ENCODE measurements at regions not wholly inside any gene's neighbourhood (a gene's known extent, or its start where the extent isn't known, plus 50 kb on each side); places are given as distances from the start of the nearest gene placed in this dataset.
"Not testable (repeated sequence)": the region's sequence is repeated elsewhere in the genome, so short reads cannot be mapped to it uniquely, and the experiment has no call there.

- H3K36me3 ChIP-seq (ENCODE audit: insufficient read depth, low read length); H3K4me3 Mint-ChIP-seq; H3K27me3 Mint-ChIP-seq; H3K27ac ChIP-seq (ENCODE audit: low read depth, low read length); H3K9me3 Mint-ChIP-seq; DNase-seq; H3K4me1 ChIP-seq (ENCODE audit: insufficient read depth, low read length); H3K36me3 Mint-ChIP-seq; H3K27ac Mint-ChIP-seq; CTCF ChIA-PET (ENCODE audit: partially characterized antibody); POLR2A ChIA-PET (ENCODE audit: partially characterized antibody); H3K4me3 ChIP-seq (ENCODE audit: low read length in 2 of 2); H3K9me3 ChIP-seq (ENCODE audit: control insufficient read depth in 1 of 2, low read length in 2 of 2); H3K27me3 ChIP-seq (ENCODE audit: insufficient read depth, low read length); intact Hi-C loops (cut with micrococcal nuclease): not testable (repeated sequence)
- H3K4me1 Mint-ChIP-seq: peaks cover 0 to 18% (median 5%) of the 10 kb centered on the region in 4 donors
These were observed 308.2 kb upstream of the PLGLB2 start for GRCh38 chr2:87439617-87440204.

- H3K36me3 Mint-ChIP-seq; H3K27me3 Mint-ChIP-seq; H3K27me3 ChIP-seq (ENCODE audit: insufficient read depth, low read length); H3K4me3 ChIP-seq (ENCODE audit: low read length in 2 of 2); H3K36me3 ChIP-seq (ENCODE audit: insufficient read depth, low read length); H3K4me1 ChIP-seq (ENCODE audit: insufficient read depth, low read length); POLR2A ChIA-PET (ENCODE audit: partially characterized antibody); H3K9me3 ChIP-seq (ENCODE audit: control insufficient read depth in 1 of 2, low read length in 2 of 2); intact Hi-C loops (cut with micrococcal nuclease); DNase-seq; H3K27ac Mint-ChIP-seq; H3K27ac ChIP-seq (ENCODE audit: low read depth, low read length); H3K9me3 Mint-ChIP-seq; CTCF ChIA-PET (ENCODE audit: partially characterized antibody): not testable (repeated sequence)
- Mint-ChIP-seq H3K4me3 (peak overlapping the region in 1 of 8 donors; percentile 34), H3K4me1 (peaks cover 0 to 21% (median 7%) of the 10 kb centered on the region in 4 donors)
These were observed 307.2 kb upstream of the PLGLB2 start for GRCh38 chr2:87440650-87441049.

GRCh38 chr2:87441375-87441774 lies 306.5 kb upstream of the PLGLB2 start:
- H3K9me3 Mint-ChIP-seq; H3K27me3 Mint-ChIP-seq; H3K27ac Mint-ChIP-seq; DNase-seq; H3K4me3 ChIP-seq (ENCODE audit: low read length in 2 of 2); H3K27me3 ChIP-seq (ENCODE audit: insufficient read depth, low read length); POLR2A ChIA-PET (ENCODE audit: partially characterized antibody); H3K9me3 ChIP-seq (ENCODE audit: control insufficient read depth in 1 of 2, low read length in 2 of 2); CTCF ChIA-PET (ENCODE audit: partially characterized antibody); H3K36me3 Mint-ChIP-seq; H3K4me1 ChIP-seq (ENCODE audit: insufficient read depth, low read length); intact Hi-C loops (cut with micrococcal nuclease); H3K27ac ChIP-seq (ENCODE audit: low read depth, low read length); H3K36me3 ChIP-seq (ENCODE audit: insufficient read depth, low read length): not testable (repeated sequence)
- H3K4me3 Mint-ChIP-seq: peak overlapping the region in 1 of 8 donors; percentile 52
- H3K4me1 Mint-ChIP-seq: peaks cover 0 to 21% (median 7%) of the 10 kb centered on the region in 4 donors

GRCh38 chr2:87442983-87443577 lies 304.8 kb upstream of the PLGLB2 start:
- not testable (repeated sequence) for DNase-seq

GRCh38 chr2:87444951-87445350 lies 302.9 kb upstream of the PLGLB2 start:
- DNase-seq; H3K27me3 Mint-ChIP-seq; H3K27ac Mint-ChIP-seq; POLR2A ChIA-PET (ENCODE audit: partially characterized antibody); H3K36me3 Mint-ChIP-seq; H3K4me3 ChIP-seq (ENCODE audit: low read length in 2 of 2); H3K36me3 ChIP-seq (ENCODE audit: insufficient read depth, low read length); CTCF ChIA-PET (ENCODE audit: partially characterized antibody); H3K4me1 ChIP-seq (ENCODE audit: insufficient read depth, low read length); H3K27ac ChIP-seq (ENCODE audit: low read depth, low read length); H3K4me3 Mint-ChIP-seq; H3K9me3 Mint-ChIP-seq; H3K9me3 ChIP-seq (ENCODE audit: control insufficient read depth in 1 of 2, low read length in 2 of 2); intact Hi-C loops (cut with micrococcal nuclease); H3K27me3 ChIP-seq (ENCODE audit: insufficient read depth, low read length): not testable (repeated sequence)
- peaks cover 0 to 21% (median 7%) of the 10 kb centered on the region in 4 donors for H3K4me1 Mint-ChIP-seq

More at GRCh38 chr2:87442983-87443577, 304.8 kb upstream of the PLGLB2 start:
- H3K27me3 Mint-ChIP-seq; CTCF ChIA-PET (ENCODE audit: partially characterized antibody); H3K9me3 ChIP-seq (ENCODE audit: control insufficient read depth in 1 of 2, low read length in 2 of 2); H3K4me3 ChIP-seq (ENCODE audit: low read length in 2 of 2); POLR2A ChIA-PET (ENCODE audit: partially characterized antibody); H3K36me3 Mint-ChIP-seq; H3K27ac ChIP-seq (ENCODE audit: low read depth, low read length); H3K9me3 Mint-ChIP-seq; intact Hi-C loops (cut with micrococcal nuclease); H3K27me3 ChIP-seq (ENCODE audit: insufficient read depth, low read length); H3K4me1 ChIP-seq (ENCODE audit: insufficient read depth, low read length); H3K36me3 ChIP-seq (ENCODE audit: insufficient read depth, low read length): not testable (repeated sequence)
- H3K4me1 Mint-ChIP-seq: peaks cover 0 to 21% (median 7%) of the 10 kb centered on the region in 4 donors
- H3K27ac Mint-ChIP-seq: peak overlapping the region in 2 of 7 donors; percentile 18 to 29
- H3K4me3 Mint-ChIP-seq: peak overlapping the region in 3 of 8 donors; percentile 7 to 55 (median 44)

- H3K9me3 ChIP-seq (ENCODE audit: control insufficient read depth in 1 of 2, low read length in 2 of 2); DNase-seq; H3K4me3 Mint-ChIP-seq; H3K36me3 ChIP-seq (ENCODE audit: insufficient read depth, low read length); H3K36me3 Mint-ChIP-seq; H3K27me3 Mint-ChIP-seq; intact Hi-C loops (cut with micrococcal nuclease); H3K4me1 ChIP-seq (ENCODE audit: insufficient read depth, low read length); H3K27ac ChIP-seq (ENCODE audit: low read depth, low read length); H3K27ac Mint-ChIP-seq; H3K4me3 ChIP-seq (ENCODE audit: low read length in 2 of 2); POLR2A ChIA-PET (ENCODE audit: partially characterized antibody); H3K9me3 Mint-ChIP-seq; CTCF ChIA-PET (ENCODE audit: partially characterized antibody); H3K27me3 ChIP-seq (ENCODE audit: insufficient read depth, low read length): not testable (repeated sequence)
- H3K4me1 Mint-ChIP-seq: peaks cover 0 to 21% (median 7%) of the 10 kb centered on the region in 4 donors
These were observed 302.1 kb upstream of the PLGLB2 start for GRCh38 chr2:87445613-87446312.

GRCh38 chr2:87446313-87446696 lies 301.6 kb upstream of the PLGLB2 start:
- H3K4me1 Mint-ChIP-seq: peaks cover 0 to 16% (median 7%) of the 10 kb centered on the region in 4 donors
- H3K4me3 ChIP-seq (ENCODE audit: low read length in 2 of 2); H3K36me3 ChIP-seq (ENCODE audit: insufficient read depth, low read length); H3K27me3 ChIP-seq (ENCODE audit: insufficient read depth, low read length); POLR2A ChIA-PET (ENCODE audit: partially characterized antibody); intact Hi-C loops (cut with micrococcal nuclease); H3K4me3 Mint-ChIP-seq; H3K27ac Mint-ChIP-seq; H3K9me3 Mint-ChIP-seq; H3K36me3 Mint-ChIP-seq; H3K4me1 ChIP-seq (ENCODE audit: insufficient read depth, low read length); H3K27me3 Mint-ChIP-seq; CTCF ChIA-PET (ENCODE audit: partially characterized antibody); H3K9me3 ChIP-seq (ENCODE audit: control insufficient read depth in 1 of 2, low read length in 2 of 2); H3K27ac ChIP-seq (ENCODE audit: low read depth, low read length); DNase-seq: not testable (repeated sequence)
